DMS79 treated with DMSO at 0.1 percent for 48 hours (cell line): ENCODE measurements at regions not wholly inside any gene's neighbourhood (a gene's known extent, or its start where the extent isn't known, plus 50 kb on each side); places are given as distances from the start of the nearest gene placed in this dataset.

ENCODE experiments used
- DNase-seq: peaks from one replicate; lab custom pipeline; 2025; lab: John Stamatoyannopoulos, UW

DNA sequence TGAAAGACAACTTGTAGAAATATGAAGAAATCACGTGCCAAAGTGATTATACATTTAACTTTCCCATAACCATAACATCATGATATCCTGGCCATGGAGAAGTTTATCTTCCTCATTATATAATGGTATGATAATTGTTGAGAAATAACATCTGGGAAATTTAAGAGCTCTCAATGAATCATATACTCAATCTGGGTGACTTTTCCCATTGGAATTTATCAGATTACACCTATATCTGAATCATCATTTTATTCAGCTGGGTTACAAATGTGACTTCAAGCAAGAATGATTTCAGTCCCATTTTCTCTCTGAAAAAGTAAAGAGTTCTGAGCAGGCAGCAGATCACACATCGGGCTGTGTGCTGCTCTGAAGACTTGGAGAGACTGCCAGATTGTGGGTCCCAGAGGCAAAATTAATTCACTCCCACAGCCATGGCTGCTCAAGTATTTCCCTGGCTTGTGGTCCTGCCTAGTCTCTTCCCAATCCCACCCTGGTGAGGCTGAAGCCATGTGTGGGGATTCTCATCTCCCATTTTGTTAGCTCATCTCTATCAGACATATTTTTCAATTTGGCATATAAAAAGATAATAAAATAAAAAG is 278.0 kb downstream of the MRPL39 start:
- no peak for DNase-seq

DNA sequence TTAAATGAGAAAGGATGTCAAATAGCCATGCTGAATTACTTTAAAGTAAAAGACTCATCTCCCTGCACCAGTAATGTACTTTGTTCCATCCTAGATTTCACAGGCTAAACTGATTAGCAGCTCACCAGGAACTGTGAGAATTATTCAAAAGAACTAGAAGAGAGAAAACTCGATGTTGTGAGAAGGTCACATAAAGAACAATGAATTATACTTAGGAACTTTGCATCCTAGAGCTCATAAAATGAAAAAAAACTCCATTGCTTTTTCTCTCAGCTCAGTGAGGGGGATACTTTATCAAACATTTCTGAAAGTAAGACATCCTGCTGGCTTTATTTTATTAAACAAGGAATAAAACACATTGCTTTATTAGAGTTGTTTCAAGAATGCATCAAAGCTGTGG is 278.5 kb downstream of the MRPL39 start:
- DNase-seq = no peak

DNA sequence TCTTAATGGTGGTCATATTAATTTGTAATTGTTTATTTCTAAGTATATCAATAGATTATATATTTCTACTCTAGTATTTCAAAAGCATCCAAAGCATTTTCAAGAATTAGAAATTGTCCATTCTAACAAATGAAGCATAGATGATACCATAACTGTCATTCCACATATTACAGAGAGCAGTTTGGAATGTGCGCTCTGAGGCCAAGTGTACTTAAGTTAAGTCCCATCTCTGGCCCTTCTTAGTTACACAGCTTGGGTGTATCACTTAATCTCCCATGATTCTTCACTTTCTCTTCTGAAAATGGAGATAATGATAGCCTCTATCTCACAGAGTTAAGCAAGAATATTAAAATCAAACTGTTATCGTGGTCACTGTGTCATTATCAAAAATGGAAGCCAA is 281.1 kb downstream of the MRPL39 start:
- DNase-seq = no peak

DNA sequence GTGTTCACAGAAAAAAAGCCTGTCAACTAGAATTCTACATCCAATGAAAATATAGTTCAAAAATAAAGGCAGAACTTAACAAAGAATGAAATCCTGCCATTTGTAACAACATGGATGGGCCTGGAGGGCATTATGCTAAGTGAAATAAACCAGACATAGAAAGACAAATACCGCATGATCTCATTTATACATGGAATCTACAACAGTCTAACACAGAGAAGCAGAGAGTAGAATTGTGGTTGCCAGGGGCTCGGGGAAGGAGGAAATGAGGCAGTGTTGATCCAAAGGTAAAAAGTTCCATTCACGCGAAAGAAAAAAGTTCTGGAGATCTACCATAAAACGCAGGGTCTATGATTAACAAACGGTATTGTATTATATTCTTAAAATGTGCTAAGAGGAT is 282.6 kb downstream of the MRPL39 start:
- no peak for DNase-seq

DNA sequence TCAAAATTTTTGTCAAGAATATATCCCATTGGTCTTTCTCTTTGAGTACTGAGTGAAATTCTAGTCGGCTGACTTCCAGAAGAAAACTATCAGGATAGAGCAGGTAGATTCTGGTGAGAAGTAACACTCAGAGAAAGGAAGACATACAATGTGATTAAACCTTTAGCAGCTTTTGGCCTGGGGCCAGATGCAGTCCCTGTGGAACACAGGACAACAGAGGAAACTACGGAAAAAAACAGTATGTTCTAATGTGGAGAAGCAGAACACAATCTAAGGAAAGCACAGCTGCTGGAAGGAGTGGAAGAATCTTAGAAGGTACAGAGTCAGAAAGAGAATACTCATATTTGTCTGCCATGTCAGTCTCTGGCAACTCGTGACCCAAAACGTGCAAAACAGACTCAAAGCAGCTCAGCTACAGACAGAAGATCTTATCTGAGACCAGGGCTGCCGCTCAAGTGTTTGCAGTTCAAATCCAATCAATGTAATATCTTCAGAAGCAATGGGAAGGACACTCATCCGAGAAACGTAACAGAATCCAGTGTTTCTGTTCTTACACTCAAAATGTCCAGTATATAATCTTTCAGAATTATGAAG is 283.8 kb downstream of the MRPL39 start:
- no peak for DNase-seq

DNA sequence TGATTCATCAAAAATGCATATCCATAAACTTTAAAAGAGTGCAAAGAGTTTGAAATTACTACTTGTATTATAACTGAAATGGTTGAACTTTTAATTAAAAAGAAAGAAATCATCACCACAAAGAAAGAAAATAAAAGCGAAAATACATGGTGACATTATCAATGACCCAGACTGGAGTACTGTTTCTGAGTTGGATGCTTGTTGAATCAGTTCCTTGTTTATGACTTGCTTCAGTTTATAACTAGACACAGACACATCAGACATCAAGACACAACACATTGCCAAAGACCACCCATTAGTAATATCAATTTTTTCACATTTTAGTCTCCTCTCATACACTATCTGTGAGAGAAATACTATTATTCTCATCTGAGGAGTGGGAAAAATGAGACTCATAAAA is 293.0 kb downstream of the MRPL39 start:
- DNase-seq = no peak

DNA sequence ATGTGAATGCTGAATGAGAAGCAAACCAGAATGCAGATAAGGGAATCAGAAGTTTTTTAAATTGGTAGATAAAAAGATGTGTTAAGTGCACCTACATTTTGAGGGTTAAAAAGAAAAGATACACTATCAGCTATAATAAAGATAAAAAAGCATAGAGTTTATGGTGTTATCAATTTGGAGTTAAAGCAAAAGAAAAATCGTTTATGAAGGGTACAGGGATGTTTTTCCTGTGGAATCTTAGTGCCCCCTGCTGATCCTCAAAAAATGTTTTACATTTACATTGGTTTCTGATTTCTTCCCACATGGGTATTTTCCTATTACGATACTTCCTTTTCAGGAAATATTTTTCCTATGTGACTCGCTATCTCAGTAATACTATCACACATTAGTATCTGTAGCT is 293.5 kb downstream of the MRPL39 start:
- DNase-seq = no peak

DNA sequence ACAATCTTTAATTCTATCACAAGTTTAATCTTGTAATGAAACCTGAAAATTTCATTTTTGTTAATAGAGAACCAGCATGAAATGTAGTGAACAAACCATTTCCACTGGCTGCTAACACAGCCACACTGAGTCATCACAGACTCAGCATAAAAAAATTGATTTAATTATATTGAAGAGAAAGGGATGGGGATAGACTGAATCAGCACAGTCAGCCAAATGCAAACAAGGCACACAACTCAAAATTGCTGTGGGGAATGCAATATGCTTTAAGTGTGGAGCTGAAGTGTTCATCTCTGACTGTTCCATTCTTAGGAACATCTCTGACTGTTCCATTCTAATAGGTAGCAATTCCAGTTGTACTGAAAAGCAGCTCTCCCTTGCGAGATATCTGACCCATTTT is 299.8 kb downstream of the MRPL39 start:
- DNase-seq = no peak

DNA sequence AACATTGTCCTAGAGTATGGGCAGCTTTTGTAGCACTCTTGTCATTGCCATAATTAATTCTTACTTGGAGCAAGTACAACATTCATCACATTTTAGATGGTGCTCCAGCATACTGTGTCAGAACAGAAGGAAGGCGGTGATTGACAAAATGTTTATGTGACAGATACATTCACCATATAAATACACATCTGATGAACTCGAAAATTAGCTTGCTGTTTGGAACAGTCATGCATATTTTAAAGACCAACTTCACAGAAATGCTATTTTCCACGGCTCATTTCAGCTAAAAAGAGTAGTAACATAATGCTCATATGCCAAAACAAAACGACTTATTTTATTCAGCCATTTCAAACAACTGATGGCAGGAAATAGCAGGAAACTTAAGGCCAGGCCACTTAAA is 302.7 kb downstream of the MRPL39 start:
- DNase-seq = no peak

DNA sequence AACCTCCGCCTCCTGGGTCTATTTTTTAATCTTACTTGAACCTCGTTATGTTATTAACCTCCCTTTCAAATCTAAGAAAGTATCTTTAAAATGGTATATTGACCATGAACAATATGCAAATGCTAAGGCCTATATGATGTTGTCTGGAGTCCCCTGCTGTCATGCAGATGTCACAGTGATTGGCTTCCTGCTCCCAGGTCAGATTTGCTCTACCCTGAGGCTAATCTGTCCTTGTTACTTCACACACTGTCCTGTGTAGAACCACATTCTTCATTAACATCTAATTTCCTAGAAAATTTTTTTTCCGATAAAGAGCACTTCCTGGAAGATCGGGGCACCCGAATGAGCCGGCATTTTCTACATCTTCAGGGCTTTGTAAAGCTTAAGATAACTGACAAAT is 306.6 kb downstream of the MRPL39 start:
- no peak for DNase-seq

DNA sequence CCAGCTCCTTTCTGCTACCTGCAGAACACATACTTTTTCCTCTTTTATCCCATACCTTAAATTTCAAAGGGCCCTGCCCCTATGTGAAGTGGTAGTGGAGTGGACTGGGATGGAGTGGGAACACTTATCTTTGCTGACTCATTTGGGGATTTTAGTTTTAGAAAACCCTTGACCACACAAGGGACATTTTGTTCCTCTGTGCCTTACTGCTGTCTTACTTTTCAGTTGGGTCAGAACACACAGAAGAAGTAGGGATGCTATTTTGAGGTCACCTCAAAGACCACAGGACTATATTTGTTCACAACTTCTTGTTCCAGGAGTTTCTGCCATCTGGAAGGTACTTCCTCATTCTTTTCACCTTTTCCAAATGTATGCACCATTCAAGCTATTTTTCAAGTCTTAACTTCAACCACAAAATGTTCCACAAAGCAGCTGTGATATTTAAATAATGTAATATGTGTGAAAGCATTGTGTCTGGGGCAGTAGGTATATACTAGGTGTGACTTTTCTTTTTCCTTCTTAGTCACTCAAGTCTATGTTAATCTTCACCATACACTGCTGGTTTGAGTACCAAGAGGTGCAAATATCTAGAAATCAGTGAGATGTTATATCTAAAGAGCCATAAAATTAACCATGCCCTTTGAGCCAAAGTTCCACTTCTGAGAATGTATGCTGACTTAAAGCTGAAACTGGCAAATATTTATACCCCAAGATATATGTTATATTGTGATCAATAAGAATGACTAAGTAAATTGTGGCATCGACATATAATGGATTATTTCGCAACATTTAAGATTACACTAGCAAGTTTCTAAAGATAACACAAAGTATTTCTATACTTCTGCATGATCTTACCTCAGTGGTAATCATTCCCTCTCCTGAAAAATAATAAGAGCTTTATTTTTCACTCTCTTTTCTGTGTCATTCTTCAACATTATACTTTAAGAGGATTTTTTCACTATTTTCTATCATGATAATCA is 308.5 kb downstream of the MRPL39 start:
- no peak for DNase-seq

DNA sequence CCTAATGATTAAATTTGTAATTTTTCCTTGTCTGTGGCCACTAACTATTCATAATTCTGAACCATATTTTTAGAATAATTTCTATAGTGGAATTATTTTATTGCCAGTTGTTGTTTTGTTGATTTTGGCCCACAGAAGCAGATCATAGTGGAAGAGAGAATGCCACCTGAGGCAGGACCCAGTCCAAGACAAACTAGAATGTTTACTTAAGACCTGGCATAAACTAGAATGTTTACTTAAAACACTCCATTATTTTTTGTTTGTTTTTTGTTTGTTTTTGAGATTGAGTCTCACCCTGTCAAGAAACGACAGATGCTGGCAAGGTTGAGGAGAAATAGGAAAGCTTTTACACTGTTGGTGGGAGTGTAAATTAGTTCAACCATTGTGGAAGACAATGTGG is 310.2 kb downstream of the MRPL39 start:
- DNase-seq = no peak

DNA sequence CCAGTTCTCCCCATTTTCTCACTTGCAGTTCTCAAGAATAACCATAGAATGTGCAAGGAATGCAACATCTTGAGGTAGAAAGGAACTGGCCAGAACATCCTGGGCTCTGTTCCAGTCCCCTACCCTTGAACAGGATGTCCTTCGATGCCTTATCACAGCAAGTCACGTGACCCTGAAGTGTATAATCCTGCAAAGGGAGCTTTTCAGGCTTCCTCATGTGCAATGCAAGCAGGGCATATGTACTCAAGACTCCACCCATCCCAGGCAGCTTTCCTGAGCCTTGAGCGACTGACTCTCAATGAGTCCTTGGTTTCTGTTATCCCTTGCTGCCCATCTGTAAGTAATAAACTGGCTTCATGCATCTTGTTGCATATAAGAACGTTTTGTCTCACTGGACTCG is 311.0 kb downstream of the MRPL39 start:
- no peak for DNase-seq

DNA sequence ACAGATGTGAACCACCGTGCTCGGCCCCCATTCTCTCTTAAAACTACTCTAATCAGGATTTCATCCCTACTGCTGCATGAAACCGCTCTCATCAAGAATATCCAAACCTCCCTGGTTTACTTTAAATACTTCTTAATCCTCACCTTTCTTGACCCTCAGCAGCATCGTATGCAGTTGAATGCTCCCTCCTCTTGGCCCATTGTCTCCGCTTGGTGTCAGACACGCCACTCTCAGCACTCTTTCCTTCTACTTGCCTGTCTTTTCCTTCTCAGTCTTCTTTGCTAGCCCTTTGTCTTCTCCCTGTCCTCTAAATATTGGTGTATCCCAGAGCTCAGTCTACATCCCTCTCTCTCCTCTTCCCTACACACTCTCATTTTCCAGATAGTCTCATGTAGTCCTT is 314.9 kb downstream of the MRPL39 start:
- no peak for DNase-seq

DNA sequence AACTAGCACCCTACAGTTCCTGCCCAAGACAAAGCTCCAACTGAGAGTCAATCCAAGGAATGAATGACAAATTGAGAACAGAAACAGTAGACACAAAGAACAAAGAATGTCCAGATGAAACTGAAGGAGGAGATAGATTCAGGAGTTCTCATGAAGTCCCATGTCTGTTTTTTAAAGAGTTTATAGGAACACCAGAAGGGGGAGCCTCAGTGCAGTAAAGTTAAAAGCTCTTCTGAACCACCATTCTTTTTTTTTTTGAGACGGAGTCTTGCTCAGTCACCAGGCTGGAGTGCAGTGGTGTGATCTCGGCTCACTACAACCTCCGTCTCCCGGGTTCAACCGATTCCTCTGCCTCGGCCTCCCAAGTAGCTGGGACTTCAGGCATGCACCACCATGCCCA is 323.6 kb downstream of the MRPL39 start:
- no peak for DNase-seq

DNA sequence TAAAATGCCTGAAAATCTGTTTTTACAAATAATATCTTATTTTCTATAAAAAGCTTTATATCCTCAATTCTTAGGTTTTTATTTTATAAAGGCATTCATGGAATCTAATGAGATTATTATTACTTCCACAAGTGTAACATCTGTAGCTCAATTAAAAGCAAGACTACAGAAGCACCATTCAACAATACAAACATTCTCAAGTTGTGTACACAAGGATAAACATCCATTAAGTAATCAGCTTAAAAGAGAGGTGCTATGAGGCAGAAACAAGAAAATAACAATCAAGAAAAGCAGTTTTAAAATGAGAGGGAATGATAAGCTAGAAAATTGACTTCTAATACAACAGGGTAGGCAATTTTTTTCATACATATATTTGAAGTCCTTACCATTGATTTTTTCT is 326.1 kb downstream of the MRPL39 start:
- no peak for DNase-seq

DNA sequence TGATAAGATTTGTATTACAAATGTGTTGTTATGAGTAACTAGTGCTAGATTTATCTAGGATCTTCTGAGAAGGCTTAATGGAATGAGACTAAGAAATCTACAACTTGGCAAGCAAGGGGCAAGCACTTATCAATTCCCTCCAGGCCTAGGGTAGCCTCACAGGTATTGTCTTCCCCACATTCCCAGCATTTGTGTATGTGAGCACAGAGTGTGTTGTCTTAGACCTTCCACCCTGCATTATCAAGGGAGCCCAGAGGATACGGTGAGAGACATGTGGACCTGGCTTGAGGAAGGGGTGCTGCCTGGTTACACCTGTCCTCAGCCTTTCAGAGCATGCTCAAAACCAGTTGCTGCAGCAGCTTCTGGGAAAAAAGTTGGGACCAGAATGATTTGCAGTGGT is 327.2 kb downstream of the MRPL39 start:
- DNase-seq = no peak

DNA sequence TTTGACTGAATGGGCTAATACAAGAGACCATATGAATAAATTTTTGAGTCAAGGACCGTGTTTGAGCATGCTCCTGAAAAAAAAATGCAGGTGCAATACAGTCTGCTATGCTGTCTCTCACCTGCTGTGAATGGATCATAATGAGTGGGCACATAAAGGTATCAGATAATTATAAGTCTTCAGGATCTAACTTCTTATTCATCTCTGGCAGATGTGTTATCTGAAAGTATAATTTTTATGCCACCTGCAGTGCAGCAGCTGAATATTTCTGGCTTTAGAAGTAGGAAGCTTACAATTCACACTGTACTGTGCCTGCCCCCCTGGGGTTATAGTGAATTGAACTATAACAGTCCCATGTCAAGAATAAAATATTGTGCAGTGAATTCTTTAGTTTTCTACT is 333.3 kb downstream of the MRPL39 start:
- no peak for DNase-seq

DNA sequence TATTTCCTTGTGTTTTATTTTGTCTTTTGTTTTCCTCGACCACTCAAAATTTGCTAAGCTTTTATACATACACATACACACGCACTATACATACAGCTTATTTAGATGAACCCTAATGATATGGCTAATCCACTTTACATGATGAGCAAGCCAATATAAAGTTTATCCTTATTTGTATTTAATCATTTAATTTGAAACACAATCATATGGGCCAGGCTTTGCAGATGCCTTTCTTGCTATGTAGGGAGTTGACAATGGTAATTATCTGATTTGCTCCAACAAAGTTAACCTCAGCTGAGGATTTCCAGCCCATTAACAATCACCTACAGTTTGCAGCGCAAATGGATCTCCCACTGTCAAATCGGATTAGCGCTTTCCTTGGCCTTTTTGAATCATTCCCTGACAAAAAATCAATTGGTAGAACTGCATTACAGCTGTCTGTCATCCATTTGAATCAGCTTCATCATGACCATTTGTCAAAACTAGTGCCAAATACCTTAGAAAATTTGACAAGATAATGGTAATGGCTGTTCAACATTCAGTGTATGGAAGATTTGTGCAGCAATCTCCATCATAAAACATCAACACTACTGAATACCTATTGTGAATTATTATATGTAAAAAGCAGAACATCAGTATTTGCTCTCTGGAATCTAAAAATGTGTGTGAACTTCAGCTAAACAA is 352.6 kb downstream of the MRPL39 start:
- DNase-seq = no peak

DNA sequence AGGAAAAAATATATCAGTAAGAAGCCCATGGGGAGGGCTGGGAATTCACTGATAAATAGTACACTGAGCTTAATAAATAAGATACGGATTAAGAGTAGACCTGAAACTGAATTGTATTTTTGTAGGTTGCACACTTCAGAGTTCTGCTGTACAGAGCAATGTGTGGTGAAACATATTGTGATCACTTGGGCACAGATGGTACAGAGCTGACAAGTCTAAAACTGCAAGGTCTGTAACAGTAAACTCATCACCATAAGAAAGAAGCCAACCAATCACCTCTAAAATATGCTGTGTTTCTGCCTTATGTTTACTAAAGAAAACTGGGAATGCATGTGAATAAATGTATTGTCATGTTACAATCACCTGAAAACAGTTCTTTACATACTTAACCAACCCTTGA is 360.7 kb downstream of the MRPL39 start:
- no peak for DNase-seq

DNA sequence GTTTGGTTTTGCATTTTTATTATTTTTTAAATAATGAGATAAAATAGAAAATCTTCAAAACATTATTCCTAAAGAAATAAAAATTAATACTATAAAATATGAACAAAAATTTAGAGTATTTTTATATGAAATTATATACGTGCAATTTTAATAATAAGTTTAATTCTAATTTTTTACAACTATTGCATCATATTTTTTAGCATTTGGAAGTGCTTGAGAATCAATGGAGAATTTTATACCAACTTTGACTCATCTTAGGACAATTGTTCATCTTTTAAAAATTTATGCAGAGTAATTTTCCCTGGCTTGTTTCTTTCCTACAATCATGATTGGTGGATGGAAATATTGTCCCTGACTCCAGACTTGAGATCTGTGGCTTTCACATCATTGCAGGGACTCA is 362.5 kb downstream of the MRPL39 start:
- DNase-seq = no peak

DNA sequence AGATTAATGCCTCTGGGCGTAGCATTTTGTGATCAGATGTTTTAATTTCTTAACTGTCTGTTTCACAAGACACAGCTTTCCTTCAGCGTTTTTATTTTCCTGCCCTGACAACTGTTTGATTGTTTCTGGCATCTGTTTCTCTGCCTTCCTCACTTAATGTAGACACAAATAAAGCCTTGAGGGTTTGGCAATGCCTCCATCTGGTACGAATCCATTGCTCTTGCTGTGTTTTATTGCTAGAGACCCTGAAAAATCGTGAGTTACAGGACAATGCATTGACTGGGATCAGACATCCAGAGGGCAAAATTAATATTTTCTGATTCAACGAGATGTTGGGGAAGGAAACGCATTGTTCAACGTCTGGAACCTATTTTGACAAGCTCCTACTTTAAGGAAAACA is 363.5 kb downstream of the MRPL39 start:
- no peak for DNase-seq

DNA sequence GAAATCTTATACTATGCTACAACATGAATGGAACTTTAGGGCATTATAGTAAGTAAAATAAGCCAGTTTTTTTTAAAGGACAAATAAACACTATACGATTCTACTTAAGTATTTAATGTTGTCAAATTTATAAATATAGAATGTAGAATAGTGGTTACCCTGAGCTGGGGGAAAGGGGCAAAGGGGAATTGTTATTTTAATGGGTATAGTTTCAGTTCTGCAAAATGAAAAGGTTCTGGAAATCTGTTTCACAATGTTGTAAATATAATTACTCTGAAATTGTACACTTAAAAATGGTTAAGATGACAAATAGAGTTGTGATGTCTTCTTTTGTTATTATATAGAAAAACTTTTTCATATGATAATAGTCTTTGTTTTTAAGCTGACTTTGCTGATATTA is 366.3 kb downstream of the MRPL39 start:
- DNase-seq = no peak
